Inferior parietal cortex (tissue), 1 donor: ENCODE measurements at regions not wholly inside any gene's neighbourhood (a gene's known extent, or its start where the extent isn't known, plus 50 kb on each side); places are given as distances from the start of the nearest gene placed in this dataset.
A peak's percentile ranks its signal among the peaks of the same experiment; 100 is the strongest.
"Not testable (repeated sequence)": the region's sequence is repeated elsewhere in the genome, so short reads cannot be mapped to it uniquely, and the experiment has no call there.

Experiments
- DNase-seq: peaks from one replicate; pipeline ENCODE4 v3.0.0-alpha.2; 2016; ENCODE audit errors: extremely low spot score

DNA sequence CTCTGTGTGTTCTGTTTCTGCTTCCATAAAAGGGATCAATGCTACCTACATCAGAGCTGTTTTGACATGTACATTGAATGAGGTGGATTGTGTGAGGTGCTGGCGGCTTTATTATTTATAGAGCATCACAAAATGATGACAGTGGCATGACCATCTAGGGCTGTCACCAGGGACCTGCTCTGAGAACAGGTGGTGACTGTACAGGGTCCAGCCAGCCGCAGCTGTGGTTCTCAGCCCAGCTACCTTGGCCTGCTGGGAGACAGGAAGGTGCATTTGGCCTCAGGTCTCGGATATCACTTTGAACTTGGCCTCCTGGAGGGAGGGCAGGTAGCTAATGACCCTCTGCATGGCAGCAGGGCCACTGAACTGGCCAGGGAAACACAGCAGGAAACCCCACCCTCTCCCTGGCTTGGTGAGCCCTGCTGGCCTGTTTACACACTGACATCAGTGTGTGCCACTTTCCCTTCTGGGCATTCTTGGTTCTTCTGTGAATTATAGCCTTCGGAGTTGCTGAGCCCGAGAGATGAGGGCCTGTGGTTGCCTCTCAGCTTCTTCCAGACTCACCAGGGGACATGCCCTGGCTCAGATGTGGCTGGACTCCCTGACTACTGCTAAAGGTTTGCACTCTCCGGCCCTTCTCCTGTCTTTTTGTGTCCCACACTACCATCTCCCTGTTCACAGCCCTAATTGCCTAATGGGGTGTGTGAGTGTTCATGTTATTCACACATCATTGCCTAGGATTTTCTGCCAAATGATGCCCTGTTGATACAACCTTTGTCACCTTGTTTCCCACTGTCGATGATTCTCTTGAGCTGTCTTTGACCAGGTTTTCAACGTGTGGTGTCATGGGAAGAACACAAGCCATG lies 109.2 kb upstream of the RAB12 start:
- DNase-seq: no peak

DNA sequence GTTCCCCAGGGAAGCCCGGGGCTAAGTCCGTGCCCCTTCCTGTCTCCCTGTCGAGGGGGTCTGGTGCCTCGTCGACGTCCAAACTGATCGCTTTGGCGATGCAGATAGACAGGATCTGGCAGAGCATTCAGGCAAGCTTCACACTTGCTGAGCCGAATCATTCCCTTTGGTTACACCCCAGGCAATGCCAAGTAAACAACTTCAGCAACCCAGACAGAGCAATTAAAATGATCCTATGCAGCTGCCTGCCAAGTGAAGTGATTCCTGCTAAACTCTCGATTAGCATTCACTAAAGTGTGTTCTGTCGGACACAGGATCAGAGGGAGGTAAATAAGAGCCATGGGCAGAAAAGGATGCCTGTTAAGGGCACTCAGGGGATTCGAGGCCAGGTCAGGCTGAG lies 108.2 kb upstream of the RAB12 start:
- DNase-seq: no peak

DNA sequence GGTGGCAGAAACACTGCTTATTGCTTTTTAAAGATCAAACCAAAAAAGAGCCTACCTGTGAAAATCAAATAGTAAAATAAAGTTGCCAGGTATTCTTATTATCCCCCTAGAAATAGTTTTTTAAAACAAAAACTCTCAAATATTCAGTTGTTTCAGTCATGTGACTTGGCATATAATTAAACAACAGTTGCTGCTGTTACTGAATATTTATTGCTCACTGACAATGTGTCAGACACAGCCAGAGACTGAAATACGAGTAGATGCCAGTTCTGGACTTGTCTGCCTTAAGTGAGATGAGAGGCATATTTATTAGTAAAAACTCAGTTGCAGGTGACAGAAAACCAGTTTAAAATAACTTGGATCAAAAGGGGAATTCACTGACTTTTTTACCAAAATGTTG lies 106.0 kb upstream of the RAB12 start:
- no peak for DNase-seq

DNA sequence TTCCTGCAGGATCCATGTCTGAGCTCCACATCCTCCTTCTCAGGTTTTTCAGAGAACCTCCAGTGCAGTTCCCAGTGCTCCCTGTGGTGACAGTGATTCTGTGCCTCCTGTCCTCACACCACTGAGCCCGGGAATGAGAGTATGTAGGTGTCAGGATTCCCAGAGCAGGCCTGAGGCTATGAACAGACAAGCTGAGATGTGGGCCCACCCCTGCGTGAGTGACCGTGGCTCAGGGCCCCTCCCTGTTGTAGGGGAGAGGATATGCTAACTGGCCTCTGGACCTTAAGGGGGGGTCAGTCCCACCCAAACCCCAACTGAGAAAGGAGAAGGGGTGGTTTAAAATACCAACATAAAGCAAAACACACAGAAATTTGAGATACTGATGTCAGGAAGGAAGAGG lies 104.8 kb upstream of the RAB12 start:
- DNase-seq: no peak

DNA sequence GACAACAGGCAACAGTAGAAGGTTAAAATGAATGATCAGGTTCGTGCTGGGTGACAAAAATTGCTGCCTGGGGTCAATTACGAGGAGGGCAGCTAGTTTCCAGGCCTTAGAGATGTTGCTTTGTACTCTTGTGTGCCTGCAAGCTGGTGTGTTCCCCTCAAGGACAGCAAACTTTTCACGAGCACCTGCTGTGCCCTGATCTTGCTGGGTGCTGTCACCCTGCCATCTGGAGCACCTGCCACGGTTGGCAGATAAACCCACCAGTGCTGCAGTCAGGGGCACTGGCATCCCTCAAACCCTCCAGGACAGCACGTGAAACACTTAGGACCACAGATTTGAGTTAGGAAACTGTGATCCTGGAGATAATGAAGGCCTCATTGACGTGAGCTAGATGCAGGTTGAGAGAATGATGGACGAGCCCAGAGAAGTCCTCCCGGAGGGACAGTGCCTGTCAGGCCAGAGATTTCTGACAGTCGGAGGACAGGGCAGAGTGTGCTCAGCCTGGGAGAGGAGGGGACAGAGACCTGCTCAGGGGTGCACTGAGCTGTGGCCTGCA lies 104.3 kb upstream of the RAB12 start:
- no peak for DNase-seq

DNA sequence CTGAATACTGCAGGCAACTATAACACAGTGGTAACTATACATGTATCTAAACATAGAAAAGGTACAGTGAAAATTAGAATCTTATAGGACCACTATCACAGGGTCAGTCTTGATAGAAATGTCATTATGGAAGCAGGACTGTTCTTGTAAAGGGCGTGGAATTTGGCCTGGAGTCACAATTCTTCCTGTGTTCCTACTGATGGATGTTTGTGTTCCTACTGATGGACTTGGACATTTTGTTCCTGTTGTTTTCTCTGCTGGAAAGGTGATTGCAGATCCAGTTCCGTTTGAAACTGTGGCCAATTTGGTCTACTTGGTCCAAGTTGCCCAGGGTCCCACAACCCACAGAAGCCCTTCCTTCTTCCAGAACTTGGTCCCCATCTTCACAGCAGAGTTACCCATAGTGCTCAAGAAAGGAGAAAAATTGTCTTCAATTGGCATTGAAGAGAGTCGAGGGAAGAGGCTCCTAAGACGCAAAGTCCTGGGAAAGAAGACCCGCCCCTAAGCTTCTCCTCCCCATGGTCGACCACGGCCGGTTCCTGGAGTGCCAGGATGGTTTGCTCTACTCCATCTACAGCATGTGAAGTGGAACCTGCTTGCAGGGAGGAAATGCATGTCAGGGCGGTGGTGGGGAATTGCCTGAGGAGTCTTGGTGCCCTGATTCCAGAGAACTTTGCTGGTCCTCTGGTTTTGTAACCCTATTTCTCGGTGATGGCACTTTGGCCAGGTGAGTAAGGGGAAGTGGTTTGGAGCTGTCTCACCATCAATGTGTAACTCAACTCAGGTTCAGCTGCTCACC lies 102.8 kb upstream of the RAB12 start:
- no peak for DNase-seq

DNA sequence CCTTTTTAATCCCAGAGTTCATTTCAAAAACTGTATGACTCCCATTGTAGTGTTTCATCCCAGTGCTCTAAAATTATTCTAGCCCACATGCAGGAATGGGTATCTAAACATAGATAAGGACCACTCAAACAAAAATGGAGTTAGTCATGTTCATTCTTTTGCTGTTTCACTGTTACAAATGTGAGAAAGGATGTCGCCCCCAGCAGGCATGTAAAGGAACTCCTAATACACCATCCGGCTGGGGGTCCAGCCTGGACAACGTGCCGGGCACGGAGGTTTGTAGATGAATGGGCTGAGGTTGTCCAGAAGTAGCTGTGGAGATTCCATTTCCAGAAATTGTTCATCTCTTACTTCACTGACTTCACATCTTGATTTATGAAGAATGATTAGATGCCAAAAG lies 101.9 kb upstream of the RAB12 start:
- no peak for DNase-seq

DNA sequence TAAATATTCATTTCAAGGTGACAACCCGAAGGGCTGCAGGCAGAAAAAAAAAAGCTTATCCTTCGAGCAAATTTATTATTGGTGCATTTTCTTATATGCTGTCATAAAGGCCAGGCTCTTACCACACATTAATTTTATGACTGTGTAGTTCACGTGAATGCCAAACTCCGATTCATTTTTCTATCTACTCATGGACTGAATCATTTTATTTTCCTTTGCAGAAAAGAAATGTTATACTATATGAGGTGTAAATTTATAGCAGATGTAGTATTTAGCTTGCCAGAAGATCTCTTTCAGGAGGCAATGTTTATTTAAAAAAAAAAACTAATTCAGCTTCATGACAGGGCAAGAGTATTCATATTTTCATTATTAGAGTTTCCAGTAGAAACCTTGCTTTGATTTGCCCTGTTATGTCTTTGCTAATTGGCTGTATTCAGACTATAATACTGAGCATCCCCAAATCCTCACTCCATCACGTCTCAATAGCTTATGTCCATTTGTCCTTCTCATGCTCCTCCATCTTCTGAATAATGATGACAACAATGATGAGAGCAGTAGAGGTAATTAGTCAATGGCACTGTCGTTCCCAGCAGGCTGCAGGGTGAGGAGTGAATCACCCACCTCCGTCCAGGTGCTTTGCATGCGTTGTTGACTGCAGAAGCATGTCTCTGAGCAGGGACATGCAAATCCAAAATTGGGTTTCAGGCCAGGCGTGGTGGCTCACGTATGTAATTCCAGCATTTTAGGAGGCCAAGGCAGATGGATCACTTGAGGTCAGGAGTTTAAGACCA lies 101.1 kb upstream of the RAB12 start:
- no peak for DNase-seq

DNA sequence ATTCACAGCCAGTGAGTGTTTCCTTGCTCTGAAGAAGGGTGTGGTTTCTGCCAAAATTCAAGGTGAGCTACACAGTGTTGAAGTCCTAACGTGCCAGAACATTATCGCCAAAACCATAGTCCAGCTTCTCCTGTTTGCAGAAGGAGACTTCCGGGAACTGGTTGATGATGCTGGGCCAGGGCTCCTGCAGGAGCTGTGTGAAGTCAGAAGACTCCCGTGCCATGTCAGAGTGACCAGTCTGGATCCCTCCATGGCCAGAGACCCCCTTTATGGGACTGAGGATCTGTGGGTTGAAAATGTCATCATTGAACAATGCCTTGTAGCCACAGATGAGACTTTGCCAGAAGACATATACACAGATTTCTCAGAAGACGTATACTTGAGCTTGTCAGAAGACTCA lies 96.0 kb upstream of the RAB12 start:
- DNase-seq: no peak

DNA sequence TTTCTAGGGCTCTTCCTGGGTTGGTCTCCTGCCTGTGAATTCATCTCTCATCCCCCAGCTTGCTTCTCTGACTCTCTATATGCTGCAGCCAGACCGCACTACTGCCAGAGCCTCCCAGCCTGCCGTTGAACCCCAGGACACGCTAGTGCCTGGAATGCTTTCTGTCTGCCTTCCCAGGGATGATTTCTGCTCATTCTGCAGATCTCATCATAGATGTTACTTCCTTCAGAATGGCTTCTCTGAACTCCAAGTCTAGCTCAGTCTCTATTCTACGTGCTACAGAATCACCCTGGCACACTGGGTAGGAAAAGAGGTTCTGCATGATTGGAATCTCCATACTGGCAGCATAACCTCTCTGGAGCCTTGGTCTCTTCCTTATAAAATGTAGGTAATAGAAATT lies 94.8 kb upstream of the RAB12 start:
- no peak for DNase-seq

DNA sequence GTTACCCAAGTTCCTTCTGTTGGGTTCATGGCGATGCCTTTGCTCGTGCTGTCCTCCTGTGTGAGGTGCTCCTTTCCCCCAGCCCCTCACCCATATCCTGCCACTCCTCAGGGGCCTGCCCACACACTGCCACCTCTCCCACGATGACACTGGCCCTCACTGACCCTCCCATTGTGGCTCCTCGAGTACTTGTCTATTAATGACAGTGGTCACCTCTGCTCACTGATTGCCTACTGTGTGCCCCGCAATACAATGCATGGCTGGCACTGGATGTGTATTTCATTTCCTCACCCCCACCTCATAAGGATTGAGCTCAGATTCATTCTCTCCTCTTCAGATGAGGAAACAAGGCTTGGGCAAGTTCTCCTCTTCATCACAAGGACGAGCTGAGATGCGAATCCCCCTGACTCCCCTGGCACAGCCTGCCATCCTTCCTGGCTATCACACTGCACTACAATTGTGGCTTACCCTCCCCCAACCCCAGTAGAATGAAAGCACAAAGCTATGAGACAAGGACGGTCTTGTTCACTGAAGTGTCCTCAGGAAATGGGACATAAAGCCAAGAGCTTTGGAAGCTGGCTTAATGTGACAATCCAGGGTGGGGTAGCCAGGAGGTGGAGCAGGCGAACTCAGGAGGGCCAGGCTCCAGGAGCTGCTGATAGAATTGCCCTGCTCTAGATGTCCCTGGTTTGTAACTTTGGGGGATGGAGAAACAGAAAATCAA lies 93.9 kb upstream of the RAB12 start:
- no peak for DNase-seq

DNA sequence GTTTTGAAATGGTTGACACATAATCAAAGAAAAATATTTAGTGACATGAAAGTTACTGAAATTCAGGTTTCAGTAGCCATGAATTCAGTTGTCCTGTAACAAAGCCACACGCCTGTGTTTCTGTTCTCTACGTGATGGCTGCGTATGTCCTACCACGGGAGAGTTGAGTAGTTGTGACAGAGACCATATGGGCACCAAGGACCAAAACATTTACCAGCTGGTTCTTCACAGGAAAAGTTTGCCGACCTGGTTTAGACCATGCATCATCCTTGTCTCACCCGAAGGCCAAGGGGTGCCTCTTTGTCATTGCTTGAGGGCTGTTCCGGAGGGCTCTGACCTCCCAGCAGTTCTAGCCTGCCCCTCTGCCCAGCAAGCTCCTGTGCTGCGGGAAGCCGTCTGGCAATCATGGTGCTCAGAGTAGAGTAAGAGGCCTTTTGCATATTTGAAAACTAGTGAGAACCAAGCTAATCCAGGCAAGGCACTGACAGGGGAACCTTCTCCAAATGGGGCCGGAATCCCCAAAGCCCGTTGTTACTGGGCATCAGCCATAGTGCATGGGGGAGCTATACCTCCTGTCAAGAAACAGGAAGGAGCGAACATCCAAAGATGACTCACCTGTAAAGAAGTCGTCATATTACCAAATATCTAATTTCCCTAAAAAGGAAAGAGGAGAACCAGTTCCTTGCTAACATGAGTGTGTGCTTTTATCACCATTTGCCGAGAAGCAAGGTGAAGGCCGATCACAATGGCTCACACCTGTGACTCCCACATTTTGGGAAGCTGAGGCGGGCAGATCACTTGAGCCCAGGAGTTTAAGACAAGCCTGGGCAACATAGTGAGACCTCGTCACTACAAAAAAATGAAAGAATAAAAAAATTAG lies 92.6 kb upstream of the RAB12 start:
- DNase-seq: no peak

DNA sequence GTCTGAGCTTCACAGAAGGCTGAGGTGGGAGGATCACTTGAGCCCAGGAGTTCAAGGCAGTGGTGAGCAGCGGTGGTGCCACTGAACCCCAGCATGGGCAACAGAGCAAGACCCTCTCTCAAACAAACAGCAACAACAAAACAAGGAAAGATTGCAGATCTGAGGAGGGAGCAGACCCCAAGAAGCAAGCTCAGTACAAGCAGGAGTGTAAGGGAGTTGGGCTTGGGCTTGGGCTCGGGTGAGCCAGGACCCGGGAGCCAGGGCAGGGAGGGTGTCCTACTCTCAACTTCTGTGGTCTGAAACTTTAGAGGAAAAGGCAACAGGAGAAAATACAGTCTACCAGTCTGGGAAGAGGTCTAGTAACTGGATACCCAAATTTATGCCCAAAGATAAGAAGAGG lies 92.0 kb upstream of the RAB12 start:
- DNase-seq: no peak

DNA sequence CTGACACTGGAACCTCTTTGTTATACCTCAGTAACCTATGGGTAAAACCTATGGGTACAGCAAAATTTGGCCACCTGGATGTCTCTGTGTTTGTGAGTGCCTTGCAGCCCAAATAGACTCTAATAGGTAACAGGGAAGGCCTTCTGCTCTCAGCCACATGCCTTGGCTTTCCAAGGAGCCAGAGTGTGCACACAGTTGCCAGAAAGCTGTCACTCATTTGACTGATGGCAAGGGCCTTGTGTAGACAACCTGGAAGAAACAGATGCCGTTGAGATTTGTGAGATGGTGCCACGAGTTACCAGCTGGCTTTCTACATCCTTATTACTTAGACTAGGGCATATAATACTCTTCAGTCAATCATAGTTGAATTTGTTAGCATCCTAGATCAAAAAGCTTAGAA lies 90.1 kb upstream of the RAB12 start:
- no peak for DNase-seq

DNA sequence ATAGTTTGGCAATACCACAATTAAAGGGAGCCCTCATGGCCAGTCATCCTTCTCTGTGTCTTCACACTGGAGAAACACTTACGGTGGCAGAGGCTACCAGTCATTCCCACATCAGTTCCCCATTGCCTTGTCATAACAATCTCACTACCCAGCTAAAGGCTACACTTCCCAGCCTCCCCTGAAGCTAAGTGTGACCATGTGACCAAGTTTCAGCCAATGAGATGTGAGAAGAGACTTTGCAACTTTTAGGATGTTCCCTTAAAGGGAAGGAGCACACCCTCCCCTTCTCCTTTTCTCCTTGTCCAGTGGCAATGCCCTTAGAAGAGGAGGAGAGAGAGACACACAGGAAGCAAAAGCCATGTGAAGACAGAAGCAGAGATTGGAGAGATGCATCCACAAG lies 89.0 kb upstream of the RAB12 start:
- no peak for DNase-seq

DNA sequence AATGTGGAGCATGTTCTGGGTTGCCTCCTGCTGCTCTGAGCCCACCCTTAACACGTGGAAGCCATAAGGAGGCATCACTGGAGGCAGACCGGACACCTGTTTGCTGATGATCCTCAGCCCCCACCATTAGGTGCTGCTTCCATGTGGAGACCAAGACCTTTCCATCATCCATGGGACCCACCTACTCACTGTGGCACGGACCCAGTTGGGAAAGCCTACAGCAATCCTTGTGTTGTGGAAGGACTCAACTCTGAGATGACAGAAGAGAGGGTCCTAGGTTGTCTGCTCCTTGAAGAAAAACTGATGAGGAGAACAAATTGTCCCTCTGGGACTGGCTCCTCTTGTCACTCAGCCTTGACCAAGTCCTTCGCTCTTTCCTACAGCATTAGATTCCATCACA lies 86.5 kb upstream of the RAB12 start:
- DNase-seq: no peak

DNA sequence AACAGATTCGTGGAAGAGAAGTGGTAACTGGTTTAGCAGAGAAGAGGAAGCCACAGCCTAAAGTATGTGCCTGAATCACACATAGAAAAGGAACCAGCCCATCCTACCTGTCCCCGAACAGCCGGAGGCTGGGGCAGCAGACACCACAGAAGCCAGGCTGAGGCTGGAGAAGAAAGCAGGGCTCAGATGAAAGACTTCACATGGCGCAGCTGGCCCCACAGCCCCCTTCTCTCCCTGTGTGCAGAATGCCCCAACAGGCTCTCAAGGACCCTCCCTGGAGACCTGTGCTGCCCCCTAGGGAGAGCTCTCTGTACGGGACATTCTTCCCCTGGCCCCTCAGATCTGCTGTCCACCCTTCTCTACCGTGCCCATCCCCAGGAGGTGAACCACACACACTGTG lies 83.5 kb upstream of the RAB12 start:
- no peak for DNase-seq

DNA sequence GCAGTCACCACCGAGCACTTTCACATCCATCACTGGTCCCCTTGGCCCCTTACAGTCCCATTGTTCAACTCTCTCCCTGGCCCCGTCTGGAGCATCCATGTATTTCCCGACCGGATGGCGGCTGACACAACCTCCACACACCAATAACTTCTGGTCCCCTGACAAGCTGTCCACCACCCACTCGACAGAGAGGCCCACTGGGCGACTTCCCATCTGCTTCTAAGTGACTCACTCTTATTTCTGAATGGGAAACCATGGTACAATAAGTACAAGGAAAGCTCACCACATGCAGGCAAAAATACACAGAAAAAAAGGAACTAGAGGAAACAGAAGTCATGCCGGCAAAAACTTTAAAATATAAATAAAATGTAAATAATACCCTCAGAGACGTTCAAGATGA lies 82.9 kb upstream of the RAB12 start:
- peak; percentile 39 for DNase-seq

DNA sequence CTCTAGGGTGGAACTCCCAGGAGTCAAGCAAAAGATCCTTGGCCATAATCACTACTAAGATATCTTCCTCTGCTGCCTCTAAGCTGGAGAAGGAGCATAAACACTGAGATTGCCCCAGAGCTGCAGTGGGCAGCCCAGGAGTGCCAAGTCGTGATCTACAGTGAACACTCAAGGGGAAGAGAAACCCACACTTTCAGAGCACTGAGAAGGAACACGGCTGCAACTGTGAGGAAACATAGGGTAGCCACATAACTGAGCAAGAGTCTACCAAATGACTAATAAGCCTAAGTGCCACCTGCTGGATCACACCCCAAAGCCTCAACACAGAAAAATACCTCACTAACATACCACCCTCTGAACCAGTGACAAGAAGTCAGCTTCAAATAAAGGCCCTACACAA lies 79.6 kb upstream of the RAB12 start:
- no peak for DNase-seq

DNA sequence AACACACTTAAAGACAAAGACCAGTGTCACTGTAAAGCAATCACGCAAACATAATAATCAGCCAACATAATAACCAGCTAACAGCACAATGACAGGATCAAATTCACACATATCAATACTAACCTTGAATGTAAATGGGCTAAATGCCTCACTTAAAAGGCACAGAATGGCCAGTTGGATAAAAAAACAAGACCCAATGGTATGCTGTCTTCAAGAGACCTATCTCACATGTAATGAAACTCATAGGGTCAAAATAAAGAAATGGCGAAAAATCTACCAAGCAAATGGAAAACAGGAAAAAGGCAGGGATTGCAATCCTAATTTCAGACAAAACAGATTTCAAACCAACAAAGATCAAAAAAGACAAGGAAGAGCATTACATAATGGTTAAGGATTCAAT lies 78.2 kb upstream of the RAB12 start:
- not testable (repeated sequence) for DNase-seq
